22Rv1 (cell line): ENCODE measurements at regions not wholly inside any gene's neighbourhood (a gene's known extent, or its start where the extent isn't known, plus 50 kb on each side); places are given as distances from the start of the nearest gene placed in this dataset.

ENCODE experiments used
- H3K27ac ChIP-seq: fragments of 450-650 bp; 2 replicates; pipeline ENCODE4 v1.5.1; 2017
- CTCF ChIP-seq: fragments of 450-650 bp; IDR thresholded peaks from 2 replicates; pipeline ENCODE4 v1.5.1; 2017; ENCODE audit warnings: mild to moderate bottlenecking
- ZFX ChIP-seq: fragments of 450-650 bp; IDR thresholded peaks from 2 replicates; pipeline ENCODE4 v1.6.1; 2017; ENCODE audit warnings: antibody characterized with exemption, borderline replicate concordance

GRCh38 chr14:58717813-58718212, 80.1 kb downstream of the DACT1 start:
- H3K27ac ChIP-seq: no peak overlapping the region
- TF ChIP-seq CTCF (no peak), ZFX (no peak)

- no peak for TF ChIP-seq CTCF
- no peak for TF ChIP-seq ZFX
- H3K27ac ChIP-seq: no peak overlapping the region
Observed at GRCh38 chr14:58718226-58719205, 80.8 kb downstream of the DACT1 start.

- TF ChIP-seq ZFX: no peak
- no peak for TF ChIP-seq CTCF
- no peak overlapping the region for H3K27ac ChIP-seq
Observed at GRCh38 chr14:58721723-58722122, 84.0 kb downstream of the DACT1 start.

GRCh38 chr14:58722441-58722840, 84.7 kb downstream of the DACT1 start:
- no peak for TF ChIP-seq CTCF
- no peak for TF ChIP-seq ZFX
- no peak overlapping the region for H3K27ac ChIP-seq

- TF ChIP-seq ZFX (no peak), CTCF (no peak)
Observed at GRCh38 chr14:58724206-58724605, 86.4 kb downstream of the DACT1 start.

GRCh38 chr14:58724702-58725101, 86.9 kb downstream of the DACT1 start:
- TF ChIP-seq ZFX (no peak), CTCF (no peak)

More at GRCh38 chr14:58724206-58724605, 86.4 kb downstream of the DACT1 start:
- H3K27ac ChIP-seq: no peak overlapping the region

GRCh38 chr14:58725226-58725625, 87.5 kb downstream of the DACT1 start:
- TF ChIP-seq ZFX (no peak), CTCF (no peak)
- H3K27ac ChIP-seq: no peak overlapping the region

More at GRCh38 chr14:58724702-58725101, 86.9 kb downstream of the DACT1 start:
- no peak overlapping the region for H3K27ac ChIP-seq
